Neural progenitor cell (in vitro differentiated cells): ENCODE measurements at regions not wholly inside any gene's neighbourhood (a gene's known extent, or its start where the extent isn't known, plus 50 kb on each side); places are given as distances from the start of the nearest gene placed in this dataset.

Source experiments
- DNase-seq: peaks from one replicate; pipeline ENCODE4 v3.0.0-alpha.2; 2016; ENCODE audit warnings: low spot score
- H2AFZ ChIP-seq: fragments of 200-600 bp; sonication (generic); replicated peaks from 2 replicates; pipeline ENCODE4 v1.6.1; 2016; ENCODE audit warnings: antibody characterized with exemption
- H3F3A ChIP-seq: fragments of 200-600 bp; sonication (generic); 2 replicates; pipeline ENCODE4 v1.6.1; 2016; ENCODE audit warnings: antibody characterized with exemption, low read depth
- H3K27ac ChIP-seq: fragments of 200-600 bp; sonication (generic); 2 replicates; pipeline ENCODE4 v1.5.1; 2016; ENCODE audit warnings: mild to moderate bottlenecking
- H3K27me3 ChIP-seq: fragments of 200-600 bp; sonication (generic); 2 replicates; pipeline ENCODE4 v1.6.1; 2016; ENCODE audit warnings: mild to moderate bottlenecking, moderate library complexity
- H3K36me3 ChIP-seq: fragments of 200-600 bp; sonication (generic); 2 replicates; pipeline ENCODE4 v1.5.1; 2016
- H3K4me1 ChIP-seq: fragments of 200-600 bp; sonication (generic); 2 replicates; pipeline ENCODE4 v1.6.1; 2016; ENCODE audit warnings: mixed run types
- H3K4me2 ChIP-seq: fragments of 200-600 bp; sonication (generic); 2 replicates; pipeline ENCODE4 v1.6.1; 2016
- H3K4me3 ChIP-seq: fragments of 200-600 bp; sonication (generic); 2 replicates; pipeline ENCODE4 v1.5.1; 2016
- H3K79me2 ChIP-seq: fragments of 200-600 bp; sonication (generic); 2 replicates; pipeline ENCODE4 v1.6.1; 2016; ENCODE audit warnings: low read depth
- H3K9ac ChIP-seq: fragments of 200-600 bp; sonication (generic); 2 replicates; pipeline ENCODE4 v1.6.1; 2016
- H3K9me3 ChIP-seq: fragments of 200-600 bp; sonication (generic); 2 replicates; pipeline ENCODE4 v1.5.1; 2016; ENCODE audit warnings: low read depth
- H4K20me1 ChIP-seq: fragments of 200-600 bp; sonication (generic); 2 replicates; pipeline ENCODE4 v1.6.1; 2016; ENCODE audit warnings: low read depth
- H3K27ac Mint-ChIP-seq: 3 replicates; pipeline ENCODE4 v1.8.0; 2021; ENCODE audit warnings: mixed read lengths
- H3K27me3 Mint-ChIP-seq: 2 replicates; pipeline ENCODE4 v1.8.0; 2022; ENCODE audit warnings: low read depth, mild to moderate bottlenecking, inconsistent platforms, moderate library complexity, mixed read lengths; ENCODE audit not compliant: insufficient read depth
- H3K36me3 Mint-ChIP-seq: 3 replicates; pipeline ENCODE4 v1.8.0; 2021; ENCODE audit warnings: mixed read lengths
- H3K4me1 Mint-ChIP-seq: 3 replicates; pipeline ENCODE4 v1.8.0; 2021; ENCODE audit warnings: mixed read lengths
- H3K4me3 Mint-ChIP-seq: 3 replicates; pipeline ENCODE4 v1.8.0; 2021; ENCODE audit warnings: mild to moderate bottlenecking, moderate library complexity, mixed read lengths
- H3K9me3 Mint-ChIP-seq: 3 replicates; pipeline ENCODE4 v1.8.0; 2020; ENCODE audit warnings: mixed read lengths
- EZH2 ChIP-seq: fragments of 200-600 bp; sonication (generic); IDR thresholded peaks from 2 replicates; pipeline ENCODE4 v1.6.1; 2017; ENCODE audit warnings: antibody characterized with exemption, mild to moderate bottlenecking, moderate library complexity
- EZH2phosphoT487 ChIP-seq: fragments of 200-600 bp; sonication (generic); IDR thresholded peaks from 2 replicates; pipeline ENCODE4 v1.6.1; 2017; ENCODE audit warnings: antibody characterized with exemption
- TF ChIP-seq, protein P1 (sequence below): fragments of 200-600 bp; sonication (generic); IDR thresholded peaks from 2 replicates; pipeline ENCODE4 v1.5.1; 2017; ENCODE audit warnings: antibody characterized with exemption, mild to moderate bottlenecking

DNA sequence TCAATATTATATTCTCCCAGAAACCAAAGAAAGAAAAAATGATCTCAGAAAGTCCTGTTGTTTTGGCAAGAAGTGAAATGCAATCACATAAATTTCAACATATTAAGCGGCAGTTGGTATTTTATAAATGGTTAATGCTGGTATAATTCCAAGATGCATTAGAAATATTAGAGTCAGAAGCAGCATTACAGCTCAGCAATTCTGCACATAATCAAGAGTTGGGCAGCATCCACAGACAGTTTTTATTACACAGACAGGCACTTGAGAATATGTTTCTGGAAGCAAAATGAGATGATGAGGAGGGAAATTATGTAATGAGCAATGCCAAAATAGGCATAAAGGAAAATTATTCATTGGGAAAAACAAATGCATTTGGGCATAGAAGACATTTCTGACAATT is 148.1 kb downstream of the KCNJ2 start:
- TF ChIP-seq EZH2 (no peak), EZH2phosphoT487 (no peak)
- TF ChIP-seq, protein P1, sequence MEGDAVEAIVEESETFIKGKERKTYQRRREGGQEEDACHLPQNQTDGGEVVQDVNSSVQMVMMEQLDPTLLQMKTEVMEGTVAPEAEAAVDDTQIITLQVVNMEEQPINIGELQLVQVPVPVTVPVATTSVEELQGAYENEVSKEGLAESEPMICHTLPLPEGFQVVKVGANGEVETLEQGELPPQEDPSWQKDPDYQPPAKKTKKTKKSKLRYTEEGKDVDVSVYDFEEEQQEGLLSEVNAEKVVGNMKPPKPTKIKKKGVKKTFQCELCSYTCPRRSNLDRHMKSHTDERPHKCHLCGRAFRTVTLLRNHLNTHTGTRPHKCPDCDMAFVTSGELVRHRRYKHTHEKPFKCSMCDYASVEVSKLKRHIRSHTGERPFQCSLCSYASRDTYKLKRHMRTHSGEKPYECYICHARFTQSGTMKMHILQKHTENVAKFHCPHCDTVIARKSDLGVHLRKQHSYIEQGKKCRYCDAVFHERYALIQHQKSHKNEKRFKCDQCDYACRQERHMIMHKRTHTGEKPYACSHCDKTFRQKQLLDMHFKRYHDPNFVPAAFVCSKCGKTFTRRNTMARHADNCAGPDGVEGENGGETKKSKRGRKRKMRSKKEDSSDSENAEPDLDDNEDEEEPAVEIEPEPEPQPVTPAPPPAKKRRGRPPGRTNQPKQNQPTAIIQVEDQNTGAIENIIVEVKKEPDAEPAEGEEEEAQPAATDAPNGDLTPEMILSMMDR: no peak
- no peak for DNase-seq

DNA sequence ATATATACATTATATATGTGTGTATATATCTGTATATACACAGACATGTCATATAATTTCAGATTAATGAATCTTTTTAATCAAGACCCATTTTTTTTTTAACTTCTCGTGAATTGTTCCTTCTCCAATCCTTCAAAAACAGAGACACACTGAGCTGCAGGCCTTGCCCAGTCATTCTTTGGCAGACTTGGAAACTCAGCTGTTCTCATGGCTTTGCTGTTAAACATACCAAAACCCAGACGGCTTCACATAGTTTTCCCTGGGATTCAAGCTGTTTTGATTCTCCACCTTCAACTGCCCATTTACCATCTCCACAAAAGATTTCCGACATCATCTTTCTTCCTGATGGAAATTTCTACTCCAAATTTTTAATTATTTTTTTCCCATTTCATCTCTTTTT is 148.7 kb downstream of the KCNJ2 start:
- H3K27ac ChIP-seq: no peak overlapping the region
- H3K79me2 ChIP-seq: no peaks in the 10 kb centered on the region
- H3K9me3 ChIP-seq: no peaks in the 10 kb centered on the region
- no peaks in the 10 kb centered on the region for H3F3A ChIP-seq
- H3K36me3 Mint-ChIP-seq: no peaks in the 10 kb centered on the region
- H3K9ac ChIP-seq: no peak overlapping the region
- H3K27me3 ChIP-seq: no peaks in the 10 kb centered on the region
- no peak overlapping the region for H3K4me3 Mint-ChIP-seq
- no peak overlapping the region for H3K4me3 ChIP-seq
- TF ChIP-seq EZH2phosphoT487 (no peak), EZH2 (no peak)
- TF ChIP-seq, protein P1: no peak
- no peak for DNase-seq
- no peaks in the 10 kb centered on the region for H3K4me1 ChIP-seq
- H3K4me1 Mint-ChIP-seq: no peaks in the 10 kb centered on the region
- no peak overlapping the region for H3K4me2 ChIP-seq
- peaks cover 2% of the 10 kb centered on the region for H3K27me3 Mint-ChIP-seq
- no peaks in the 10 kb centered on the region for H4K20me1 ChIP-seq
- H2AFZ ChIP-seq: no peak overlapping the region
- no peaks in the 10 kb centered on the region for H3K9me3 Mint-ChIP-seq
- H3K27ac Mint-ChIP-seq: no peak overlapping the region
- H3K36me3 ChIP-seq: no peaks in the 10 kb centered on the region

More for the DNA sequence above, 148.1 kb downstream of the KCNJ2 start:
- no peak overlapping the region for H3K4me3 ChIP-seq
- no peaks in the 10 kb centered on the region for H4K20me1 ChIP-seq
- Mint-ChIP-seq H3K9me3 (no peaks in the 10 kb centered on the region), H3K4me1 (no peaks in the 10 kb centered on the region), H3K4me3 (no peak overlapping the region), H3K36me3 (no peaks in the 10 kb centered on the region), H3K27ac (no peak overlapping the region), H3K27me3 (peaks cover 2% of the 10 kb centered on the region)
- H3K4me1 ChIP-seq: no peaks in the 10 kb centered on the region
- no peak overlapping the region for H3K9ac ChIP-seq
- H3F3A ChIP-seq: no peaks in the 10 kb centered on the region
- H3K9me3 ChIP-seq: no peaks in the 10 kb centered on the region
- no peaks in the 10 kb centered on the region for H3K27me3 ChIP-seq
- no peak overlapping the region for H3K27ac ChIP-seq
- no peaks in the 10 kb centered on the region for H3K79me2 ChIP-seq
- no peak overlapping the region for H3K4me2 ChIP-seq
- no peaks in the 10 kb centered on the region for H3K36me3 ChIP-seq
- no peak overlapping the region for H2AFZ ChIP-seq

DNA sequence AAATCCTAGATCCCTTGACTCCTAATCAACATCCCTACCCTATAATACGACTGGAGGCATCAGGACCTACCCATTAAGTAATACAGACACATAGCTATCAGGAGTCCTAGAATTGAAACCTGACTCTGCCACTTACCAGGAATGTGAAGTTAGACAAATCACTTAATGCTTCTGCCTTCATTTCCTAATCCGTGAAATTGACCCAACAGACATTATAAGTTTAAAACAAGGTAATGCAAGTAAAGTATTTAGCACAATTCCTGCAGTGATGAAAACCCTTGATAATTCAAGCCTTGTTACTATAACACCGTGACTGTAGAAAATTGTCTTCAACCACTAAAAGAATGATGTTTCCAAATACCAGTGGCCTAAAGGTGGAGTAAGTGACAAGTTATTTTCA is 150.2 kb downstream of the KCNJ2 start:
- H3K9me3 ChIP-seq: no peaks in the 10 kb centered on the region
- H3K9me3 Mint-ChIP-seq: no peaks in the 10 kb centered on the region
- no peak overlapping the region for H3K4me3 ChIP-seq

More for the DNA sequence above, 150.2 kb downstream of the KCNJ2 start:
- TF ChIP-seq, protein P1: no peak
- no peak for TF ChIP-seq EZH2
- no peak for TF ChIP-seq EZH2phosphoT487
- Mint-ChIP-seq H3K27ac (no peak overlapping the region), H3K4me3 (no peak overlapping the region), H3K4me1 (no peaks in the 10 kb centered on the region), H3K36me3 (no peaks in the 10 kb centered on the region), H3K27me3 (no peaks in the 10 kb centered on the region)
- no peak overlapping the region for H3K9ac ChIP-seq
- no peaks in the 10 kb centered on the region for H3K79me2 ChIP-seq
- no peaks in the 10 kb centered on the region for H4K20me1 ChIP-seq
- no peaks in the 10 kb centered on the region for H3K4me1 ChIP-seq
- no peak overlapping the region for H3K4me2 ChIP-seq
- no peaks in the 10 kb centered on the region for H3K27me3 ChIP-seq
- H2AFZ ChIP-seq: no peak overlapping the region
- H3K36me3 ChIP-seq: no peaks in the 10 kb centered on the region
- H3K27ac ChIP-seq: no peak overlapping the region
- no peaks in the 10 kb centered on the region for H3F3A ChIP-seq
- DNase-seq: no peak
